HG03460 (cell line): ENCODE measurements at regions not wholly inside any gene's neighbourhood (a gene's known extent, or its start where the extent isn't known, plus 50 kb on each side); places are given as distances from the start of the nearest gene placed in this dataset.

Source experiments
- ATAC-seq: cut with Tn5 transposase; IDR thresholded peaks from one replicate; pipeline ENCODE4 v1.9.1; 2021; ENCODE audit not compliant: unreplicated experiment

DNA sequence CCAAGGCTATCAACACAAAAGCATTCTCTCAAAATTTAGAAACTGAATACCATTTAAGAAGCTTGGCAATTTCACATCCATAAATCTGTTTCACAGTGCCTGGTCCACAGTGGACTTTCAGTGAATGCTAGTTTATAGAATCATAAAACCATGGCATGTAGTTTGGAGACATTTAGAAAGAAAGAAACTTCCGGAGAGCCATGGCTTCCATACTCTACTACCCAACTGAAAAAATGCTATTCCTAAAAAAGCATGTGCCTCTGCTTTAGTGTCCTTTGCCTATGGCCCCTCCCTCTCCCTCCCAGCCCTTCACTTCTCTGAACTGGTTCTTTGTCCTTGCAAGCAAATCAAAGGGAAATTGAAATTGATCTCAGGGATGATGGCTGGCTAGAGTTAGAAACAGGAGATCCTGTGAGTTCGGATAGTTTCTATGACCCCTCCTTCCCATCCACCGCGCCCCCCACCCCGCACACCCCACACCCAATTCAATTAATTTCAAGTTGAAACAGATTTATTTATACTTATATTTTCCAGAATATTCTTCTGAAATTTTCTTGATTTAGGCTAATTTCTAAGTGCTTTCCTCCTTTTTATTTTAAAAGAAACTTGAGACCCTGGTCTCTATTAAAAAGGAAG lies 248.3 kb downstream of the TRIB2 start:
- ATAC-seq = no peak

GRCh38 chr2:12965540-12966269 lies 249.0 kb downstream of the TRIB2 start:
- no peak for ATAC-seq

DNA sequence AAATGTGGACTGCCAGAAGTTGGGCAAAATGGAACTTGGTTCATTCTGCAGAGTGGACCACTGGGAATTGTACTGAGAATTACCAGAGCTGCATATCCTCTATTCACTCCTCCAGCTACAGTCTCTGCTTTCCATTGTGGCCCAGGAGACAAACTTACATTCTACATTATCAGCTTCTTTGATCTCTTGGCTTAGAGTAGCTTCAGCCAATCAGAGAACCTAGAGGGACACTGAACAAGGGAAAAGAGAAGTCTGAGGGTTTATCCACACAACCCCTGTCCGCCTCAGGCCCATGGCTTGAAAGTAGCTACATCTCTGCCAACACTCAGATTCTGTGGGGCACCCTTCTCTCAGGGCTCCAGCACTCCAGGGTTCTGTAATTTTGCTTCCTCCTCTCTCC lies 251.1 kb downstream of the TRIB2 start:
- no peak for ATAC-seq

DNA sequence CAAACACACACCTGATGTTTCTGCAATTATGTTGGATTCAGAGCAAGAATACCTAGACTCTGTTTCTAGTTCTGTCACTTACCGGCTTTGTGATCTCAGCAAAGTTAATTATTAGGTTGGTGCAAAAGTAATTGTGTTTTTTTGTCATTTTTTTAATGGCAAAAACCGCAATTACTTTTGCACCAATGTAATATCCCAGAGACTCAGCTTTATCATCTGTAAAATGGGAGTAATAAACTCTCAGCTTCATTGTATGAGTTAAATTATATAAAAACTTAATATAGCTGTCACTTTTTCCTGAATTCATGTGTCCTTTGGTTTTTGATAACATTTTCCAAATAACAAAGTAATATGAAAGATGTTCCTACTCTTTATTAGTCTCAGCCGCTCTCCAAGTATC lies 251.7 kb downstream of the TRIB2 start:
- ATAC-seq = no peak

GRCh38 chr2:12970861-12971260 lies 254.1 kb downstream of the TRIB2 start:
- ATAC-seq = no peak

DNA sequence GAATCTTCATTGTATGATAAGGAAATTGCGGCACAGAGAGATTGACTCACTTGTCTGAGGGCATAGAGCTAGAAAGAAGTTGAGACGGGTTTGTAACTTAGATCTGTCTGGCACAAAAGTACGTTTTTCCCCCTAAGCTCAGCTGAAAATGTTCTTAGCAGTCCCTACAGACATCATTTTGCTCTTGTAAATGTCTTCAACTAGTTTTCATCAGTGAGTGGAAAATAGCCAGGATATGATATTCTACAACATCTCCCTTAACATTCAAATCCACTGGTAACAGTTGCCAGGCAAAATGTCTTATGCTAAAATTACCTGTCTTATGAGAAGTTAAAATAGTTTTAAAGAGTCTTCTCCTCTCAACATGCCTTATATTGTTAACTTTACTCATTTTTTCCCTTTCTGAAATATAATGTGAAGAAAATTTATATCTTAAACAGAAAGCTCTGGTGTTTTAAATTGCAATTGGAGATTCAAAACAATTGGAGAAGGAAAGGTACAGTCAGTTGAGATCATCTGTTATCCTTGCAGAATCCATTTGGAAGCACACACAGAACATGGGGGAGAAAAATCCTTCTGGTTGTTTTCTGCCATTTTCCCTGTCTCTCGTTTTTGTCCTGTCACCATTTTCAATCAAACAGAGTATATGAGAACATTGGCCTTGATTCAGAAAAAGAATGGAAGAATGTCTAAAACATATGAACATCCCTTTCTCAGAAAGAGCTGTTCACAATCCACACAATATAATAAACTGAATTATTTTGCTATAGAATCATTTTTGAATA lies 255.0 kb downstream of the TRIB2 start:
- ATAC-seq = no peak

GRCh38 chr2:12978066-12978835 lies 261.5 kb downstream of the TRIB2 start:
- ATAC-seq = no peak

DNA sequence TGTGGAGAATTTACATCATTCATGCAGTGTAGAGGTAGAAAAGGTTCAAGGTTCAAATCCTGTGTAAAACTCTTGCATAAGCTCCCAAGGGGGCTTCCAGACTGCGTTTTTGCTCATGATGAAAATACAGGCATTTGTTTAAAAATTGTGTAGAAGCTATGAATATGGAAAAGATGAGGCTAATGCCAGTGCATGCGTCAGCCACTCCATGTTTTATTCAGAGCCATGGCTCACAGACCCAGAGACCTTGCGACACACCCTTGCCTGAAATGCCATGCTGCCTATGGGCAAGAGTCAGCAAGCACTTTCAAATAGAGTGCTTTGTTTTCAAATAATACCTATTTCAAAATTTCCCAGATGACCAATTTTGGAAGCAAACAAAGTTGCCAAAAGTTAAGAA lies 262.3 kb downstream of the TRIB2 start:
- ATAC-seq = no peak

GRCh38 chr2:12980817-12981216 lies 264.1 kb downstream of the TRIB2 start:
- no peak for ATAC-seq

GRCh38 chr2:12982149-12982584 lies 265.4 kb downstream of the TRIB2 start:
- ATAC-seq = no peak

GRCh38 chr2:12987246-12987645 lies 270.5 kb downstream of the TRIB2 start:
- ATAC-seq = no peak

DNA sequence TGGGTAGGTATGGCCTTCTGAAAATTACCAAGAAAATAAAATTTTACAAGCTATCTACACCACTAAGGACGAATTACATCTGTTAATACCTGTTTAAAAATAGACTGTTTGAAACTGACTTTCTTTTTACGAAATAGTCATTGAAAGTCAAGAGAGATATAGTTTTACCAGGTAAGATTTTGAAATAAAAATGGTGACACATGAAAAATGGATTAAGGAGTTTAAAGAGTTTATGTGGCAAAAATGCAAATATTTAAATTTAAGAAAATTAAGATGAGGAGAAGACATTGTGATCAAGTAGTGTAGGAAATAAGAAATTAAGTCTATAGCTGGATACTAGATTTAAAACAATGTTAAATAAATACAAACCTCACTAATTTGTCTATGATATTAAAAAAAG lies 271.5 kb downstream of the TRIB2 start:
- no peak for ATAC-seq

DNA sequence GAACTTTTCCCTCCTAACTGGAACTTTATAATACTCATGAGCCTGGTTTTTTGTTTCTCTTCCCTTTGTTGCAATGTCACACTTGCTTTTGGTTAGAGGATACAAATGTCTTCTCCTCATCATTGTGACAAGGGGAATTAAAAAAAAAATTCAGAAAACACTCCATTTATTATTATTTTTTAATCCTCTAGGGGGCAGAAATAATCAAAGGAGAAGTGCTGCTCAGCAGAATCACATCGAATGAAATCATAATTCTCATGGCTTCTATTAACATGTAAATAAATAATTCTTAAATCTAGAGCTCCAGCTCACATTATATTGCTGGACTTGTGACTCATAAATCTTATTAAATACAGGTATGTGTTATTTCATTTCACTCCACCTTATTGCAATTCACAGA lies 273.8 kb downstream of the TRIB2 start:
- ATAC-seq = no peak

- no peak for ATAC-seq
These were observed 281.9 kb downstream of the TRIB2 start for GRCh38 chr2:12998685-12999084.

GRCh38 chr2:13000664-13001363 lies 284.1 kb downstream of the TRIB2 start:
- ATAC-seq = no peak

DNA sequence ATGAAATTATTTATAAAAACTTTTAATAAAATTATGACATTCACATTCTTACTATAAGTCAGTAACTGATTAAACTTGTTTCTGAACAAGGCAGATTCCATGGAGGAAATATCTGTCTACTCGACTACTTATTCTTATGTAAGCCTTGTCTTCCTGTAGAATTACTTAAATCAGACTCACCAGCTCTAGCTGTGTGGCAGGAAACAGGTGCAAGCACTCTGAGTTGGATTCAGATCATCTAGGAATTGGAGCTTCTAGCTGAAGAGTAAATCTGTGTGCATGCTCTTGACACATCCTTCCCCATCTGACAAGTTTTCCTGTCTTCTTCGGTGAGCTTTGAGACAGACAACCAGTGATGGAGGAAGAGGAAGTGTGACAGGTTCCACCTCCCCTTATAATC lies 284.7 kb downstream of the TRIB2 start:
- ATAC-seq = no peak

GRCh38 chr2:13002536-13003331 lies 286.0 kb downstream of the TRIB2 start:
- no peak for ATAC-seq

- ATAC-seq = no peak
These were observed 286.8 kb downstream of the TRIB2 start for GRCh38 chr2:13003500-13003899.

GRCh38 chr2:13005048-13005447 lies 288.3 kb downstream of the TRIB2 start:
- ATAC-seq = no peak
